B cell (primary cell): ENCODE measurements at regions not wholly inside any gene's neighbourhood (a gene's known extent, or its start where the extent isn't known, plus 50 kb on each side); places are given as distances from the start of the nearest gene placed in this dataset.

Source experiments
- CTCF ChIP-seq: fragments of 200-600 bp; IDR thresholded peaks from one replicate; pipeline ENCODE4 v1.8.0; 2022; ENCODE audit warnings: antibody characterized with exemption, mild to moderate bottlenecking
- EZH2 ChIP-seq: IDR thresholded peaks from 2 replicates; pipeline ENCODE4 v1.6.1; 2012; ENCODE audit warnings: borderline replicate concordance, low read depth, mild to moderate bottlenecking, moderate library complexity, low read length; ENCODE audit not compliant: insufficient read depth, poor library complexity, severe bottlenecking

- TF ChIP-seq CTCF (no peak), EZH2 (no peak)
These were observed 71.4 kb upstream of the DYNC1I1 start for GRCh38 chr7:95700917-95701316.
